Endothelial cell of umbilical vein (primary cell): ENCODE measurements at regions not wholly inside any gene's neighbourhood (a gene's known extent, or its start where the extent isn't known, plus 50 kb on each side); places are given as distances from the start of the nearest gene placed in this dataset.

Source experiments
- BruUV-seq: library from RNA; stranded (reverse); fragments of 400-500 nt; replicated peaks from 2 replicates; lab custom pipeline; 2021; lab: Mats Ljungman, UMichigan
- CTCF ChIA-PET: fragments of 300-600, 350-600 bp; sonication (Branson Sonifier 250); formaldehyde crosslinking; loops from one replicate; lab custom pipeline; 2021; ENCODE audit warnings: antibody characterized with exemption, inconsistent platforms; lab: Charles Lee
- POLR2A ChIA-PET: fragments of 300-600, 350-600 bp; sonication (Branson Sonifier 250); formaldehyde crosslinking; loops from one replicate; lab custom pipeline; 2021; ENCODE audit warnings: antibody characterized with exemption, inconsistent platforms; lab: Charles Lee
- DNase-seq: peaks from one replicate; pipeline ENCODE4 v3.0.0-alpha.2; 2011; ENCODE audit warnings: low read depth, low spot score
- FAIRE-seq: peaks from 2 replicates; lab custom pipeline; 2011; peaks lifted over from hg19 to GRCh38; lab: Jason Lieb, UNC
- H2AFZ ChIP-seq: 2 replicates; pipeline ENCODE4 v1.6.0; 2012; ENCODE audit warnings: low read depth, low read length, control low read depth, inconsistent platforms
- H3K27ac ChIP-seq: 2 replicates; pipeline ENCODE4 v1.5.1; 2011; ENCODE audit warnings: low read depth, mild to moderate bottlenecking, control low read depth, low read length, moderate library complexity; ENCODE audit not compliant: insufficient read depth
- H3K27me3 ChIP-seq, 2 experiments: 2 replicates each; pipeline versions ENCODE4 v1.6.0 to v1.6.1; 2011; ENCODE audit warnings: low read length in 2 of 2, mixed read lengths in 1 of 2; ENCODE audit not compliant: control insufficient read depth in 2 of 2, insufficient read depth in 2 of 2
- H3K36me3 ChIP-seq, 2 experiments: 2 replicates in 1 of 2; 3 replicates in 1 of 2; pipeline ENCODE4 v1.5.1; 2011; ENCODE audit warnings: low read length in 2 of 2, mild to moderate bottlenecking in 1 of 2, moderate library complexity in 1 of 2; ENCODE audit not compliant: control insufficient read depth in 2 of 2, insufficient read depth in 2 of 2; ENCODE audit errors: extremely low read depth in 1 of 2
- H3K4me1 ChIP-seq: 3 replicates; pipeline ENCODE4 v1.5.1; 2011; ENCODE audit warnings: mild to moderate bottlenecking, low read length; ENCODE audit not compliant: control insufficient read depth, insufficient read depth; ENCODE audit errors: extremely low read depth
- H3K4me2 ChIP-seq: 2 replicates; pipeline ENCODE4 v1.6.1; 2011; ENCODE audit warnings: low read length, control low read depth, mixed read lengths; ENCODE audit not compliant: insufficient read depth
- H3K4me3 ChIP-seq, 3 experiments: fragments of 200-600 bp in 1 of 3; sonication (generic), shearing (Covaris generic) in 1 of 3; replicated peaks in 1 of 3; 2 replicates each; pipeline ENCODE4 v1.5.1; 2011 to 2016; ENCODE audit warnings: control low read depth in 3 of 3, low read length in 3 of 3, mild to moderate bottlenecking in 2 of 3, inconsistent platforms in 1 of 3, low read depth in 1 of 3, moderate library complexity in 1 of 3; ENCODE audit not compliant: insufficient read depth in 1 of 3
- H3K79me2 ChIP-seq: 2 replicates; pipeline ENCODE4 v1.6.0; 2012; ENCODE audit warnings: low read length, inconsistent platforms; ENCODE audit not compliant: control insufficient read depth, insufficient read depth
- H3K9ac ChIP-seq: replicated peaks from 2 replicates; pipeline ENCODE3; 2011; ENCODE audit warnings: low read length, control low read depth; ENCODE audit not compliant: insufficient read depth; ENCODE audit errors: extremely low read depth
- H3K9me1 ChIP-seq: replicated peaks from 3 replicates; pipeline ENCODE4 v1.6.0; 2011; ENCODE audit warnings: mild to moderate bottlenecking, low read length; ENCODE audit not compliant: control insufficient read depth, insufficient read depth; ENCODE audit errors: extremely low read depth
- H3K9me3 ChIP-seq: replicated peaks from 2 replicates; pipeline ENCODE4 v1.5.1; 2012; ENCODE audit warnings: low read length, inconsistent platforms; ENCODE audit not compliant: control insufficient read depth, insufficient read depth
- H4K20me1 ChIP-seq: replicated peaks from 2 replicates; pipeline ENCODE3; 2011; ENCODE audit warnings: mild to moderate bottlenecking, low read length; ENCODE audit not compliant: control insufficient read depth, insufficient read depth; ENCODE audit errors: extremely low read depth
- EZH2 ChIP-seq: IDR thresholded peaks from 2 replicates; pipeline ENCODE4 v1.6.1; 2012; ENCODE audit warnings: borderline replicate concordance, low read depth, mild to moderate bottlenecking, moderate library complexity, low read length, inconsistent platforms; ENCODE audit not compliant: severe bottlenecking
- FOS ChIP-seq: IDR thresholded peaks from 2 replicates; pipeline ENCODE4 v1.6.1; 2011; ENCODE audit warnings: mild to moderate bottlenecking, low read length, moderate library complexity, borderline replicate concordance; ENCODE audit not compliant: insufficient read depth
- GATA2 ChIP-seq: IDR thresholded peaks from 2 replicates; pipeline ENCODE4 v1.7.0; 2011; ENCODE audit warnings: low read depth, mild to moderate bottlenecking, moderate library complexity, mixed read lengths, low read length; ENCODE audit not compliant: insufficient read length, insufficient read depth
- JUN ChIP-seq: IDR thresholded peaks from 2 replicates; pipeline ENCODE4 v1.6.1; 2011; ENCODE audit warnings: borderline replicate concordance, low read depth; ENCODE audit not compliant: insufficient read length, insufficient read depth
- MYC ChIP-seq: IDR thresholded peaks from one replicate; pipeline ENCODE4 v1.6.1; 2011; ENCODE audit warnings: mild to moderate bottlenecking, low read depth, low read length
- POLR2A ChIP-seq: IDR thresholded peaks from 2 replicates; pipeline ENCODE4 v1.6.1; 2012; ENCODE audit warnings: low read depth, mild to moderate bottlenecking, control low read depth, low read length
- POLR2AphosphoS5 ChIP-seq: IDR thresholded peaks from 2 replicates; pipeline ENCODE4 v1.6.1; 2012; ENCODE audit warnings: low read depth, mild to moderate bottlenecking, control low read depth, low read length, moderate library complexity; ENCODE audit not compliant: insufficient read depth
- dilution Hi-C: fragments of 300-500 bp; cut with MboI; formaldehyde crosslinking; loops from one replicate; pipeline ENCODE4 v1.15.0; 2019; ENCODE audit warnings: low sequenced_read_pairs; ENCODE audit not compliant: extremely low pct_ligation_motif_present
- intact Hi-C: fragments of 100-400 bp; cut with micrococcal nuclease; formaldehyde crosslinking; loops from one replicate; pipeline ENCODE4 v1.10.0; 2022
- TF ChIP-seq, protein P1 (sequence below): IDR thresholded peaks from 2 replicates; pipeline ENCODE4 v1.6.1; 2011; ENCODE audit not compliant: insufficient read depth, insufficient read length
- TF ChIP-seq, protein P2 (sequence below), 2 donors: IDR thresholded peaks; 1 replicate in 1 of 2; 2 replicates in 1 of 2; pipeline ENCODE4 v1.5.1; 2011; ENCODE audit warnings: low read length in 2 of 2, mild to moderate bottlenecking in 2 of 2, moderate library complexity in 2 of 2, control low read depth in 1 of 2, inconsistent platforms in 1 of 2, low read depth in 1 of 2; ENCODE audit not compliant: insufficient read depth in 1 of 2; ENCODE audit errors: extremely low read depth in 1 of 2

DNA sequence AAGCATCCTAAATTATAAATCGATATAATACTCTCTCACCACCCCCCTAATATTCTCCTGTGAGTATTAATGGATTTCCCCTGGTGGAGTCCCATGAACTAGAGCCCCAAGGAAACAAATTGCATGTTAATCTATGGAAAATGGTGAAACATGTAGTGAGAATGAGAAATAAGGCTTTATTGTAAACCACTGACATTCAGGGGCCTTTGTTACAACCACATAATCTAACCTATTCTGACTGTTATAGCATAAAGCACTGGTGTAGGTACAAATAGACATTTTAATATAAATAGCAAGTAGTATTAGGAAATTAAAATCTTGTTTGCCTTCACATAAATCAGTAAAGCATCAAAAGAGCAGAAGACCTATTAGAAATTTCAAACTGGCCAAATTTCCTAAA lies 65.3 kb upstream of the TLK1 start:
- no peak overlapping the region for H2AFZ ChIP-seq
- dilution Hi-C loops (no loop called here), intact Hi-C loops (no loop called here)
- H3K36me3 ChIP-seq, result no peaks in the 10 kb centered on the region
- no TSS peak for BruUV-seq
- no peak for DNase-seq
- POLR2A ChIA-PET, result no interaction called here
- H3K9me1 ChIP-seq, result no peaks in the 10 kb centered on the region
- H3K4me3 ChIP-seq, result no peak overlapping the region
- no peak overlapping the region for H3K9ac ChIP-seq
- no peaks in the 10 kb centered on the region for H3K79me2 ChIP-seq
- CTCF ChIA-PET, result no interaction called here
- peaks cover 8% of the 10 kb centered on the region for H3K4me1 ChIP-seq
- no peak for TF ChIP-seq FOS
- TF ChIP-seq, protein P1, sequence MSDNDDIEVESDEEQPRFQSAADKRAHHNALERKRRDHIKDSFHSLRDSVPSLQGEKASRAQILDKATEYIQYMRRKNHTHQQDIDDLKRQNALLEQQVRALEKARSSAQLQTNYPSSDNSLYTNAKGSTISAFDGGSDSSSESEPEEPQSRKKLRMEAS, result no peak
- no peak for TF ChIP-seq EZH2
- no peak for TF ChIP-seq MYC
- TF ChIP-seq JUN, result no peak
- no peak for TF ChIP-seq GATA2
- no peak for TF ChIP-seq POLR2AphosphoS5
- no peak for TF ChIP-seq POLR2A
- TF ChIP-seq, protein P2, sequence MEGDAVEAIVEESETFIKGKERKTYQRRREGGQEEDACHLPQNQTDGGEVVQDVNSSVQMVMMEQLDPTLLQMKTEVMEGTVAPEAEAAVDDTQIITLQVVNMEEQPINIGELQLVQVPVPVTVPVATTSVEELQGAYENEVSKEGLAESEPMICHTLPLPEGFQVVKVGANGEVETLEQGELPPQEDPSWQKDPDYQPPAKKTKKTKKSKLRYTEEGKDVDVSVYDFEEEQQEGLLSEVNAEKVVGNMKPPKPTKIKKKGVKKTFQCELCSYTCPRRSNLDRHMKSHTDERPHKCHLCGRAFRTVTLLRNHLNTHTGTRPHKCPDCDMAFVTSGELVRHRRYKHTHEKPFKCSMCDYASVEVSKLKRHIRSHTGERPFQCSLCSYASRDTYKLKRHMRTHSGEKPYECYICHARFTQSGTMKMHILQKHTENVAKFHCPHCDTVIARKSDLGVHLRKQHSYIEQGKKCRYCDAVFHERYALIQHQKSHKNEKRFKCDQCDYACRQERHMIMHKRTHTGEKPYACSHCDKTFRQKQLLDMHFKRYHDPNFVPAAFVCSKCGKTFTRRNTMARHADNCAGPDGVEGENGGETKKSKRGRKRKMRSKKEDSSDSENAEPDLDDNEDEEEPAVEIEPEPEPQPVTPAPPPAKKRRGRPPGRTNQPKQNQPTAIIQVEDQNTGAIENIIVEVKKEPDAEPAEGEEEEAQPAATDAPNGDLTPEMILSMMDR (IDR thresholded peaks at IDR 0.05; ENCODE audit: extremely low read depth in 1 of 2, insufficient read depth in 1 of 2, low read depth in 1 of 2, low read length in 2 of 2), result no peak
- H3K4me2 ChIP-seq, result no peak overlapping the region
- H3K27me3 ChIP-seq, result peaks cover 0 to 2% of the 10 kb centered on the region in 2 experiments
- no peak overlapping the region for H3K27ac ChIP-seq
- FAIRE-seq, result no peak
- H3K9me3 ChIP-seq, result no peaks in the 10 kb centered on the region
- H4K20me1 ChIP-seq, result no peaks in the 10 kb centered on the region
